SU-DHL-6 (cell line): ENCODE measurements at regions not wholly inside any gene's neighbourhood (a gene's known extent, or its start where the extent isn't known, plus 50 kb on each side); places are given as distances from the start of the nearest gene placed in this dataset.

Source experiments
- CTCF ChIP-seq: fragments of 200-600 bp; sonication (generic); IDR thresholded peaks from one replicate; pipeline ENCODE4 v1.5.1; 2017; ENCODE audit warnings: antibody characterized with exemption, mild to moderate bottlenecking, low read length, moderate library complexity; ENCODE audit not compliant: insufficient read depth, poor library complexity, severe bottlenecking
- EZH2phosphoT487 ChIP-seq: fragments of 200-600 bp; sonication (generic), shearing (Covaris generic); conservative IDR thresholded peaks from 2 replicates; pipeline ENCODE4 v1.6.1; 2018; ENCODE audit warnings: mild to moderate bottlenecking, antibody characterized with exemption, low read length, moderate library complexity, mixed read lengths

GRCh38 chr13:82657471-82657870 lies 1224.8 kb downstream of the SLITRK1 start:
- TF ChIP-seq CTCF, result no peak
- no peak for TF ChIP-seq EZH2phosphoT487
